SK-N-MC (cell line): ENCODE measurements at regions not wholly inside any gene's neighbourhood (a gene's known extent, or its start where the extent isn't known, plus 50 kb on each side); places are given as distances from the start of the nearest gene placed in this dataset.

Source experiments
- EZH2 ChIP-seq: fragments of 200-600 bp; sonication (generic); IDR thresholded peaks from one replicate; pipeline ENCODE4 v1.6.1; 2017; ENCODE audit warnings: antibody characterized with exemption
- POLR2AphosphoS5 ChIP-seq: IDR thresholded peaks from 2 replicates; pipeline ENCODE4 v1.6.1; 2012; ENCODE audit warnings: mild to moderate bottlenecking, low read depth, low read length, borderline replicate concordance

DNA sequence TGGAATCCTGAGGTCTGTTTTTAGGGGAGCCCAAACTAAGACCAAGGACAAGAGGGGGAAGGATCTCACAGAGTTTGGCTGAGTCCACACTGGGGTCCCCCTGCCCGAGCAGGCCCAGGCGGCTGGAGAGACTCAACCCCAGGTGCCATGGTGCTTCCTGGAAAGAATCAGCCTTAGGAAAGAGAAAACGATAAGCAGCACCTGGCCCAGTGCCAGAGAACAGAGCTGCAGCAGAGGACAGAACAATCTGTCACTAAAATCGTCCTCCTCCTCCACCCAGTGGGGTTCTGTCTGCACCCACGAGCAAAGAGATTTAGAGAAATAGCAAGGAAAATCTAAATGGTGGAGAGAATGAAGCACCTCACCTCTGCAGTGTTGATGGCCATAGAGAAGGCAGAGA is 470.5 kb downstream of the BCOR start:
- TF ChIP-seq EZH2 (no peak), POLR2AphosphoS5 (no peak)
